ENCODE measurements at regions not wholly inside any gene's neighbourhood (a gene's known extent, or its start where the extent isn't known, plus 50 kb on each side); places are given as distances from the start of the nearest gene placed in this dataset.

GRCh38 chr10:107577221-107577620 lies 412.7 kb upstream of the SORCS1 start:
- POLR2A ChIA-PET = no interaction called here
- no peak overlapping the region for H3K27ac Mint-ChIP-seq
- no peak overlapping the region for H2AFZ ChIP-seq (ENCODE audit: insufficient read depth, low read depth, low read length, poor library complexity, severe bottlenecking)
- no peaks in the 10 kb centered on the region for H3K36me3 ChIP-seq (replicated peaks in 1 of 2; ENCODE audit: control extremely low read depth in 1 of 2, control insufficient read depth in 1 of 2, extremely low read depth in 1 of 2, insufficient read depth in 2 of 2, low read length in 1 of 2)
- H3K27ac ChIP-seq (ENCODE audit: low read length in 2 of 2) = no peak overlapping the region
- no peak overlapping the region for H3K4me3 Mint-ChIP-seq
- no peaks in the 10 kb centered on the region for H3K79me2 ChIP-seq (ENCODE audit: control insufficient read depth, insufficient read depth, low read length)
- no peaks in the 10 kb centered on the region for H3K4me1 Mint-ChIP-seq
- H3K4me1 ChIP-seq (ENCODE audit: control insufficient read depth in 2 of 2, insufficient read depth in 2 of 2, low read length in 2 of 2) = no peaks in the 10 kb centered on the region
- no peaks in the 10 kb centered on the region for H3K27me3 ChIP-seq (replicated peaks in 1 of 4; ENCODE audit: control extremely low read depth in 1 of 4, control insufficient read depth in 3 of 4, insufficient read depth in 4 of 4, low read length in 3 of 4)
- no peaks in the 10 kb centered on the region for H3K9me3 ChIP-seq (ENCODE audit: control extremely low read depth in 1 of 3, control insufficient read depth in 2 of 3, insufficient read depth in 1 of 3, low read length in 2 of 3)
- H4K20me1 ChIP-seq (ENCODE audit: control insufficient read depth, insufficient read depth, low read length, poor library complexity, severe bottlenecking) = no peaks in the 10 kb centered on the region
- WGBS (ENCODE audit: insufficient coverage) = 92% methylated on average over 2 of the region's 2 CpGs
- no peak overlapping the region for H3K4me2 ChIP-seq (replicated peaks; ENCODE audit: low read depth, low read length, poor library complexity, severe bottlenecking)
- ATAC-seq (ENCODE audit: low read depth) (no peak), DNase-seq (no peak)
- CTCF ChIA-PET = no interaction called here
- no peaks in the 10 kb centered on the region for H3K27me3 Mint-ChIP-seq
- H3K9me3 Mint-ChIP-seq (ENCODE audit: insufficient read depth) = peaks cover 5% of the 10 kb centered on the region
- no peak overlapping the region for H3K9ac ChIP-seq (ENCODE audit: low read length)
- TF ChIP-seq EZH2 (IDR thresholded peaks at IDR 0.05; ENCODE audit: borderline replicate concordance, insufficient read depth, low read depth, low read length, poor library complexity, severe bottlenecking) (no peak), CTCF (IDR thresholded peaks at IDR 0.05) (no peak)
- intact Hi-C loops (cut with micrococcal nuclease) = no loop called here
- no peak overlapping the region for H3K4me3 ChIP-seq (ENCODE audit: control extremely low read depth in 1 of 5, extremely low read depth in 1 of 5, insufficient read depth in 1 of 5, low read depth in 2 of 5, low read length in 4 of 5)

GRCh38 chr10:107576746-107577145 lies 412.2 kb upstream of the SORCS1 start:
- no peak overlapping the region for H3K27ac ChIP-seq (ENCODE audit: low read length in 2 of 2)
- H3K36me3 ChIP-seq (replicated peaks in 1 of 2; ENCODE audit: control extremely low read depth in 1 of 2, control insufficient read depth in 1 of 2, extremely low read depth in 1 of 2, insufficient read depth in 2 of 2, low read length in 1 of 2) = no peaks in the 10 kb centered on the region
- Mint-ChIP-seq H3K27me3 (no peaks in the 10 kb centered on the region), H3K27ac (no peak overlapping the region), H3K4me3 (no peak overlapping the region), H3K9me3 (ENCODE audit: insufficient read depth) (peaks cover 4% of the 10 kb centered on the region), H3K4me1 (no peaks in the 10 kb centered on the region)
- no peak overlapping the region for H2AFZ ChIP-seq (ENCODE audit: insufficient read depth, low read depth, low read length, poor library complexity, severe bottlenecking)
- no peaks in the 10 kb centered on the region for H3K4me1 ChIP-seq (ENCODE audit: control insufficient read depth in 2 of 2, insufficient read depth in 2 of 2, low read length in 2 of 2)
- H3K4me3 ChIP-seq (ENCODE audit: control extremely low read depth in 1 of 5, extremely low read depth in 1 of 5, insufficient read depth in 1 of 5, low read depth in 2 of 5, low read length in 4 of 5) = no peak overlapping the region
- no peaks in the 10 kb centered on the region for H3K79me2 ChIP-seq (ENCODE audit: control insufficient read depth, insufficient read depth, low read length)
- no peak for TF ChIP-seq CTCF (IDR thresholded peaks at IDR 0.05)
- TF ChIP-seq EZH2 (IDR thresholded peaks at IDR 0.05; ENCODE audit: borderline replicate concordance, insufficient read depth, low read depth, low read length, poor library complexity, severe bottlenecking) = no peak
- no peak for DNase-seq
- H3K9me3 ChIP-seq (ENCODE audit: control extremely low read depth in 1 of 3, control insufficient read depth in 2 of 3, insufficient read depth in 1 of 3, low read length in 2 of 3) = no peaks in the 10 kb centered on the region
- ATAC-seq (ENCODE audit: low read depth) = no peak
- intact Hi-C loops (cut with micrococcal nuclease) = no loop called here
- CTCF ChIA-PET = no interaction called here
- 50% methylated on average over 2 of the region's 2 CpGs for WGBS (ENCODE audit: insufficient coverage)
- no peak overlapping the region for H3K9ac ChIP-seq (ENCODE audit: low read length)
- no peaks in the 10 kb centered on the region for H4K20me1 ChIP-seq (ENCODE audit: control insufficient read depth, insufficient read depth, low read length, poor library complexity, severe bottlenecking)
- POLR2A ChIA-PET = no interaction called here
- no peaks in the 10 kb centered on the region for H3K27me3 ChIP-seq (replicated peaks in 1 of 4; ENCODE audit: control extremely low read depth in 1 of 4, control insufficient read depth in 3 of 4, insufficient read depth in 4 of 4, low read length in 3 of 4)
- no peak overlapping the region for H3K4me2 ChIP-seq (replicated peaks; ENCODE audit: low read depth, low read length, poor library complexity, severe bottlenecking)

Data from B cell (primary cell).